ENCODE measurements at regions not wholly inside any gene's neighbourhood (a gene's known extent, or its start where the extent isn't known, plus 50 kb on each side); places are given as distances from the start of the nearest gene placed in this dataset.

DNA sequence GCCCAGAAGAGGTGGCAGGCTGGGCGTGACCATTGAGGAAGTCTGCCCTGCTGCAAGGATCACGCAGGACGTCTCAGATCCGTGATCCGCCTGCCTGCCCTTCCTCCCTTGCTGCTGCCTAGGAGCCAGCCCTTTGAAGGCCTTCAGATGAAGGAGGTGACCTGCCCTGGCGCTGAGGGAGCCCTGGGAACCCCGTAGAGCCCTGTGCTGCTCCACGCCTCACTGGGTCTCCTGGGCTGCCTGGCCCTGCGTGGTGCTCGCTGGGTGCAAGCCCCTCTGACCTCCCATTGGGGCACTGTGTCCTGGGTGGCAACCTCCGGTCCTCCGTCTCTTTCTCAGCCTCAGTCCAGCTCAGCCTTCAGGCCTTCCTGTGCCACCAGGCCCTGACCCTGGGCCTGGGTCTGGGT lies 295.3 kb upstream of the IRX4 start:
- no peak for DNase-seq

DNA sequence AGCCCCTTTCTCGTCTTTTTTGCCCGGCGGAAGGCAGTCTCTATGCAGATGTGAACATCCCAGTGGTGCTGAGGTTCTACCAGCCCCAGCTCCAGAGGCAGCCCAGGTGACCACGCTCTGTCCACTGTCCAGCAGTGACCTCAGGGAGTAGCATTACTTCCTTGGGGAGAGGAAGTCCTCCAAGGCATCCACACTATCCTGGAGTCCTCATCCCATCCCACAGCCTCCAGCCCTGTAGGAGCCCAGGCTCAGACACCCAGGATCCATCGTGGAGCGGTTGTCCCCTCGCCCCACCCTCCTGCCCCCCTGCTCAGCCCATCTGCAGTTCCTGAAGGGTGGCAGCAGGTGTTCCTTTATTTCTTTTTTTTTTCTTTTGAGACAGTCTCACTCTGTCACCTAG lies 294.5 kb upstream of the IRX4 start:
- no peak for DNase-seq

- no peak for DNase-seq
Measured at GRCh38 chr5:2176581-2176980, 293.9 kb upstream of the IRX4 start.

GRCh38 chr5:2175842-2176404 lies 293.2 kb upstream of the IRX4 start:
- DNase-seq, result no peak

GRCh38 chr5:2175041-2175440 lies 292.3 kb upstream of the IRX4 start:
- DNase-seq, result no peak

DNA sequence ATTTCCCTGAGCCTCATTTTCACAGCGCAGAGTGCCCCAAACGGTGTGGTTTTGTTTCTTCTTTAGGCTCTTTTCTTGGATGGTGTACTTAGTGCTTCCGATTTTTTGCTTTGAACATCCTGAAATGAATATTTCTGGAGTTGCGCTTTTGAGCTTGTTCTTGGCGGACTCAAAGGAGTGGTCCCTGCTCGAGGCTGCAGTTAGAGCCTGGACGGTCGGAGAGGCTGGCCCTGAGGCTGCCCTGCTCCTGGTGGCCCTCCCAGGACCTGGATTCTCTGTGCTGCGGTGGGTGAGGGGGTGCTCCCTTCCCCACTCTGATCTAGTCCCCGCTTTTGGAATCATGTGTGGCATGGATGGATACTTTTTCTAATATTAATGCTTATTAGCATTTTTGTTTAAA lies 291.8 kb upstream of the IRX4 start:
- DNase-seq, result no peak

- peak; percentile 75 for DNase-seq
Measured at GRCh38 chr5:2173151-2173834, 290.6 kb upstream of the IRX4 start.

GRCh38 chr5:2172471-2172870 lies 289.7 kb upstream of the IRX4 start:
- no peak for DNase-seq

DNA sequence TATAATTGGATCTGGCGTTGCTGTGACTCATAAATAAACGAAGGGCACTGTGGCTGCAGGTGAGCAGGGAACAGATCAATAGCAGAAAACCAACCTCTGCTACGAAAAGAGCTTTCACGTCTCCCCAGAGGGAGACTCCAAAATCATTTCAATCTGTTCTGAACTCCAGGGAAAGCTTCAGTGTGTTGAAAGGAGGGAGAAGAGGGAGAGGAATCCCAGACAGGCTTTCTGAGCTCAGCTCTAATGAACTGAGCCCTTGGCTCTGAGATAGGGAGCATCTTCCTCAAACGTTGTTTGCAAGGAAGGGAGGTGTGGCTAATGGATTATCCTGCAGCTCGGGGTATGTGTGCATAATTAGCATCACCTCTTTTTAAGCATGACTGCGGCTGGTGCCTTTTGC lies 288.0 kb upstream of the IRX4 start:
- no peak for DNase-seq

- peak; percentile 56 for DNase-seq
Measured at GRCh38 chr5:2169850-2170760, 287.4 kb upstream of the IRX4 start.

GRCh38 chr5:2169430-2169808 lies 286.7 kb upstream of the IRX4 start:
- DNase-seq, result no peak

GRCh38 chr5:2168601-2169429 lies 286.1 kb upstream of the IRX4 start:
- DNase-seq, result no peak

GRCh38 chr5:2167671-2168070 lies 284.9 kb upstream of the IRX4 start:
- no peak for DNase-seq

DNA sequence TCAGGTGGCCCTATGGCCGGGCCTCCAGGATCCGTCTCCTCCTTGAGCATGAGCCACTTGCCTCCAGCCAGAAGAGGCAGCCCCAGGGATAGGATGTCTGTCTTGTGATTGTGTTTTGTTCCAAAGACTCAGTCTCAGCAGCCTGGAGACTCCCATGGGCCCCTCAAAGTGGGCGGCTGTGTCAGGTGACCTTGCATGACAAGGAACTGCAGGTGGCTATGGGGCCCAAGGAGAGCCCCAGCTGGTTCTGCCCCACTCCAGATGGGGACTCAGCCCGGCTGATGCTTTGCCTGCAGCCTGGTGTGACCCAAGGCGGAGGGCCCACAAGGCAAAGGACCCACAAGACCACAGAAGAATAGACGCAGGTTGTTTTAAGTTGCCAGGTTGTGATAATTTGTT lies 284.3 kb upstream of the IRX4 start:
- no peak for DNase-seq

- no peak for DNase-seq
Measured at GRCh38 chr5:2166306-2166978, 283.7 kb upstream of the IRX4 start.

- no peak for DNase-seq
Measured at GRCh38 chr5:2165615-2166305, 283.0 kb upstream of the IRX4 start.

- DNase-seq, result no peak
Measured at GRCh38 chr5:2165203-2165602, 282.5 kb upstream of the IRX4 start.

GRCh38 chr5:2164586-2164985 lies 281.9 kb upstream of the IRX4 start:
- DNase-seq, result no peak

- DNase-seq, result no peak
Measured at GRCh38 chr5:2163940-2164490, 281.3 kb upstream of the IRX4 start.

DNA sequence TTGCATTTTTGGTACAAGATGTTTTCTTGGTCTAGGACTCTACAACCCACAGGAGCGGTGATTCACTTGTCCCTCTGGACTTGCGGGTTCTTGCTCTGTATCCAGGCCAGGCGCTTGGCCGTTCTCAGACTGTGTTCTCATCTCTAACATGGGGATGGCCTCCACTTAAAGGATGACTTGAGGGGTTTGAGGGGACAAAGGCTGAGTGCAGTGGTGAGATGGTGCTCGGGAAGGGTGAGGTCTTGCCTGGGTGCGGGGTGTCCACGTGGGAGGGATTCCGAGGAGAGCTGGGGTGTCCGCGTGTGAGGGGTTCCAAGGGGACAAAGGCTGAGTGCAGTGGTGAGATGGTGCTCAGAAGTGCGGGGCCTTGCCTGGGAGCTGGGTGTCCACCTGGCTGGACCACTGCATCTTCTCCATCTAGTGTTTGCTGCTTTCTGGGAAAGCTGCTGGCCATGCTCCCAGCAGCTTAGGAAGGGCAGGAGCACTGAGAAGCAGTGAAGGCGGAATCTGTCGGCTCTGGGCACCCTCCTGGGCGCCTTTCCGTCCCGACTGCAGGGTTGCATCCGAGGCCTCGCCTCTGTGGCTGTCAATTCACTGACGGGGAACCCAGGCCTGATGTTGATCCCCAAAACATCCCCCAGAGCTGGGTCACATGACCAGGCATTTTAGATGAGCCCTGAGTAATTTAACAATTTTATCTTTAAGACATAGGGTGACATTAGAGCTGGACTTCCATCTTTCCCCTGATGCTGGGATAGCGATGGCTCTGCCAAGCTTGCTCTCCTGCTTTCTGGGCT lies 280.5 kb upstream of the IRX4 start:
- no peak for DNase-seq

DNA sequence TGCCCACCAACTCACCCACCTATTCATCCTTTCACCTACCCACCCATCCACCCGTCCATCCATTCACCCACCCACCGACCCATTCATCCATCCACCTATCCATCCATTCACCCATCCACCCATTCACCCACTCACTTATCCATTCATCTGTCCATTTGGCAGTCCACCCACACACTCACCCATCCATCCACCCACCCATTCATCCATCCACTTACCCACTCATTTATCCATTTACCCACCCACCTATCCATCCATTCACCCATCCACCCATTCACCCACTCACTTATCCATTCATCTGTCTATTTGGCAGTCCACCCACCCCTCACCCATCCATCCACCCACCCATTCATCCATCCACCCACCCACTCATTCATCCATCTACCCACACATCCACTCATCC lies 278.1 kb upstream of the IRX4 start:
- no peak for DNase-seq

All from DMS79 (cell line).